ENCODE measurements at regions not wholly inside any gene's neighbourhood (a gene's known extent, or its start where the extent isn't known, plus 50 kb on each side); places are given as distances from the start of the nearest gene placed in this dataset.

DNA sequence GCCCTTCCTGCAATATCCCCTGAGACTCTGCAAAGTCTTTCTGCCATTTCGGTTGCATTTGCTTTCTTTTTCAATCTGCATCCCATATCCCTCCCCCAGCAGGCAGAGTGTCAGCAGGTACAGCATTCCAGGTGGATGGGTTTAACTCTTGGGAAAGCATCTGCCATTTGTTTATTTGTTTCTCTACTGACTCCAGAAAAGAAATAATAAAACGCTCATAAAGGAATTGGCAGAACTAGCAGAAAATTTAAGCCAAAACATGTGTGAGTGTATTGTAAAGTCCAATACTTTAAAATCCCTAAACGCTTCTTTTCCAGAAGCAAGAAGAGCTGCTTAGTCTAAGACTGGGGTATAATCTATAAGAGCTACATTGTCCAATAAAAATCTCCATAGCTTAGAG, 393.8 kb downstream of the TNS3 start:
- H3K4me3 ChIP-seq (ENCODE audit: low read depth, low read length), result no peak overlapping the region
- H3K4me1 ChIP-seq, result no peaks in the 10 kb centered on the region
- no peak for DNase-seq
- TF ChIP-seq, protein P1, sequence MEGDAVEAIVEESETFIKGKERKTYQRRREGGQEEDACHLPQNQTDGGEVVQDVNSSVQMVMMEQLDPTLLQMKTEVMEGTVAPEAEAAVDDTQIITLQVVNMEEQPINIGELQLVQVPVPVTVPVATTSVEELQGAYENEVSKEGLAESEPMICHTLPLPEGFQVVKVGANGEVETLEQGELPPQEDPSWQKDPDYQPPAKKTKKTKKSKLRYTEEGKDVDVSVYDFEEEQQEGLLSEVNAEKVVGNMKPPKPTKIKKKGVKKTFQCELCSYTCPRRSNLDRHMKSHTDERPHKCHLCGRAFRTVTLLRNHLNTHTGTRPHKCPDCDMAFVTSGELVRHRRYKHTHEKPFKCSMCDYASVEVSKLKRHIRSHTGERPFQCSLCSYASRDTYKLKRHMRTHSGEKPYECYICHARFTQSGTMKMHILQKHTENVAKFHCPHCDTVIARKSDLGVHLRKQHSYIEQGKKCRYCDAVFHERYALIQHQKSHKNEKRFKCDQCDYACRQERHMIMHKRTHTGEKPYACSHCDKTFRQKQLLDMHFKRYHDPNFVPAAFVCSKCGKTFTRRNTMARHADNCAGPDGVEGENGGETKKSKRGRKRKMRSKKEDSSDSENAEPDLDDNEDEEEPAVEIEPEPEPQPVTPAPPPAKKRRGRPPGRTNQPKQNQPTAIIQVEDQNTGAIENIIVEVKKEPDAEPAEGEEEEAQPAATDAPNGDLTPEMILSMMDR (IDR thresholded peaks at IDR 0.05; ENCODE audit: low read depth, low read length), result no peak
- H3K36me3 ChIP-seq, result no peaks in the 10 kb centered on the region
- H3K9me3 ChIP-seq, result no peaks in the 10 kb centered on the region
- H3K27me3 ChIP-seq, result peaks cover 5% of the 10 kb centered on the region

DNA sequence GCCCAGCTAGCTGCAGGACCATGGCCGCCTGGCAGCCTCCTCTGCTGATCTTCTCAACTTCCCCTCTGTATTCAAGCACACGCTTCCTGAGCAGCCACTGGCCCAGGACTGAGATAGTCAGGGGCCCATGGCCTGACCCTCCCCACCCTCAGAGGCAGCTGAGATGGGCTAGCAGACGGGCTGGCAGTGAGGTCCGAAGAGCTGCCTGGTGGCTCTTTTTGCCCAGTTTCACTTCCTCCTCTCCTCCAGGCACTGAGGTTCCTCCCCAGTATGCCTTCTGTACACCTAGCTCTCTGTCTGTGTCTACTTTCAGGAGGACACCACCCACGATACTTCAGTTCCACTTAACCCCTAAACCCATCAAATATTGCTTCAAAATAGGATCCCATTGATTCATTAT, 395.6 kb downstream of the TNS3 start:
- Histone ChIP-seq H3K9me3 (no peaks in the 10 kb centered on the region), H3K36me3 (no peaks in the 10 kb centered on the region), H3K27me3 (peaks cover 5% of the 10 kb centered on the region), H3K4me3 (ENCODE audit: low read depth, low read length) (no peak overlapping the region), H3K4me1 (no peaks in the 10 kb centered on the region)
- TF ChIP-seq, protein P1 (IDR thresholded peaks at IDR 0.05; ENCODE audit: low read depth, low read length), result no peak
- no peak for DNase-seq

DNA sequence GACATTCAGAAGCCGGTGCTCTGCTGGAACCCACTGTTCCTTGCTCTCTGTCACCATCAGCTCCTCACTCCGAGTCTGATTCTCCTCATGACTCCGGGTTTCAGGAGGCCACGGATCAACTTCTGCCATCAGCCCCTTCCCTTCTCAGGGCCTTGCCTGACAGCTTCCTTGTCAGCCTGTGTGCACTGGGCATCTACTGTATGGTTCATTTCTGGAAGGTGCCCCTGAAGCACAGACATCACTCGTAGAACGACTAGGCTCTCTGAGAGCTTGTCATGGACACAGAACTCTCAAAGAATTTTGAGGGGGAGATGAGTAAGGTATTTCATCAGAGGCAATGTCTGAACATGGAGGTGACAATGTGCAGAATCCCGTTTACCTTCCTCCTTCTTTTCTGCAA, 396.1 kb downstream of the TNS3 start:
- Histone ChIP-seq H3K4me1 (no peaks in the 10 kb centered on the region), H3K4me3 (ENCODE audit: low read depth, low read length) (no peak overlapping the region), H3K27me3 (peaks cover 5% of the 10 kb centered on the region), H3K9me3 (no peaks in the 10 kb centered on the region), H3K36me3 (no peaks in the 10 kb centered on the region)
- no peak for DNase-seq
- TF ChIP-seq, protein P1 (IDR thresholded peaks at IDR 0.05; ENCODE audit: low read depth, low read length), result no peak

DNA sequence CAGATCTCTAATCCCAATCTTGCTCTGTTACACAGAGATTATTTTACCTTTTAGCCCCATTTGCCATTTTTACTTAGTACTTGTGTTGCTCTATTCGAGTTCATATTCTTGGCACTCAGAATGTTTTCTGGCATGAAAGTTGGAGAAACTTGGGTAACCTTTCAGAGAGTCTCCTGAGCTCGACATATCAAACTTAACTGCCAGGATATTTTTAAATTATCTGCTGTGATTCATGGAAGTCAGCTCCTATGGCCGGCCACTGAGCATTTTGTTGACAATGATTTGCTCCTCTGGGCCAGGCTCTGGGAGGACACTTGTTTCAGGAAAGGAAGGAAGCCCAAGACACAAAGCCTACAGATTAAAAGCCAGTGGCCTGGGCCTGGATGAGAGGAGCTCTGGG, 396.7 kb downstream of the TNS3 start:
- Histone ChIP-seq H3K4me3 (ENCODE audit: low read depth, low read length) (no peak overlapping the region), H3K27me3 (peaks cover 5% of the 10 kb centered on the region), H3K4me1 (no peaks in the 10 kb centered on the region), H3K9me3 (no peaks in the 10 kb centered on the region), H3K36me3 (no peaks in the 10 kb centered on the region)
- TF ChIP-seq, protein P1 (IDR thresholded peaks at IDR 0.05; ENCODE audit: low read depth, low read length), result no peak
- DNase-seq, result no peak

DNA sequence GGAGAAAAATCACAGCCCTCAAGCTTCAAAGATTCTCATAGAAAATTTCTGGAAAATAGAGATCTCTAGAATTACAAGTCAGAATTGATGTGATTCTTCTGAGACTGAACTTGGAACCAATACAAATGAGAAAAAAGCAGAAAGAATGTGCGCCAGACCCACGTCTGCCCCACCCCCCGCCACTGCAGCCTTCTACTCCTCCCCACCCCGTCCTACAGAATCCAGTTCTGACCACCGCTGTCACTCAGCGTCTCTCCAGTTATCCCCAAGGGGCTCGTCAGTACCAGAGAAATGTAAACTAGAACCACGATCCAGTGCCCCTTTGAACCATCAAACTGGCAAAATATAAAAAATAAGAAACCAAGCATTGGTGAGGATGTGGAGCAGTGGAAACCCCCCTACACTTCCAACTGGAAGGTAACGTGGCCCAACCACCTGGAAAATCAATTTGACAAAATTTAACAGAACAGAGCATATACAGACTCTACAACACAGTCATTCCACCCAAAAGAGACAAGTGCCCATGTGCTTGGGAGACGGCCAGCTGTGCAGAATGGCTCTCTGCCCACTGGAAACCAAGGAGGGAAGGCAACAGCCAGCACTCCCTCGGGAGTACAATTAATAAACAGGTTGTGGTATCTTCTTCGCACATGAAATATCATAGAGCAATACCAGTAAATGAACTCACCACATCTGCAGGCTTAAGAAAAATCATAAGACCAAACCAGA, 397.9 kb downstream of the TNS3 start:
- TF ChIP-seq, protein P1 (IDR thresholded peaks at IDR 0.05; ENCODE audit: low read depth, low read length), result no peak
- Histone ChIP-seq H3K9me3 (no peaks in the 10 kb centered on the region), H3K27me3 (peaks cover 5% of the 10 kb centered on the region), H3K36me3 (no peaks in the 10 kb centered on the region), H3K4me3 (ENCODE audit: low read depth, low read length) (no peak overlapping the region), H3K4me1 (no peaks in the 10 kb centered on the region)
- no peak for DNase-seq

DNA sequence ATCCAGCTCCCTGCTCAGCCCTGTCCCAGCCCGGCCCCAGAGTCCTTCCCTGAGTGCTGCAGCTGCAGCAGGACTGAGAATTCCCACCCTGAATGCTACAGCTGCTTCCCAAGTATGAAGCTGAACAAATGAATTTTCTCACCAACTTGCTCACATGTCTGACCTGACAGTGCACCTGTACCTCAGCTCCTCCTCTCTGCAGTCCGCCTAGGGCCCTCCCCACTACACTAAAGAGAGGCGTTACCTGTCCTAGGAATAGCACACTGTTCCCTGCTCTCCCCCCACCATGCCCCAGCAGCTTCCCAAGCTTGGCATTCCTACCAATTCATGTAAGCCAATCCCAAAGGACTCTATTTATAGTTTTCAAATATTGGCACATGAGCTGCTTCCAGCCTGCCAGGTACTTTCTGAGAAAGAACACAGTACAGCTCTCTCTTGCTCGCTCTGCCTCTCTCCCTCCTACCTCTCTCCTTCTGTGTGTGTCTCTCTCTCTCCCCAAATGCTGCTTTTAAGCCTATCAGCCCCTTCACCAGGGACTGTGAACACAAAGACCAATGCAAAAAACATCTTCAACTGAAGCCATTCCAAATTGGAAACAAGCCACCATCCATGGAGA, 400.1 kb downstream of the TNS3 start:
- Histone ChIP-seq H3K4me3 (ENCODE audit: low read depth, low read length) (no peak overlapping the region), H3K27me3 (peaks cover 5% of the 10 kb centered on the region), H3K36me3 (no peaks in the 10 kb centered on the region), H3K9me3 (no peaks in the 10 kb centered on the region; the same call in 1 of the 2 replicates), H3K4me1 (no peaks in the 10 kb centered on the region)
- TF ChIP-seq, protein P1 (IDR thresholded peaks at IDR 0.05; ENCODE audit: low read depth, low read length), result no peak
- no peak for DNase-seq

Data from BE2C (cell line).